DMS53 treated with DMSO at 0.1 percent for 48 hours (cell line): ENCODE measurements at regions not wholly inside any gene's neighbourhood (a gene's known extent, or its start where the extent isn't known, plus 50 kb on each side); places are given as distances from the start of the nearest gene placed in this dataset.

ENCODE experiments used
- DNase-seq: peaks from one replicate; lab custom pipeline; 2025; ENCODE audit not compliant: unreplicated experiment; lab: John Stamatoyannopoulos, UW

DNA sequence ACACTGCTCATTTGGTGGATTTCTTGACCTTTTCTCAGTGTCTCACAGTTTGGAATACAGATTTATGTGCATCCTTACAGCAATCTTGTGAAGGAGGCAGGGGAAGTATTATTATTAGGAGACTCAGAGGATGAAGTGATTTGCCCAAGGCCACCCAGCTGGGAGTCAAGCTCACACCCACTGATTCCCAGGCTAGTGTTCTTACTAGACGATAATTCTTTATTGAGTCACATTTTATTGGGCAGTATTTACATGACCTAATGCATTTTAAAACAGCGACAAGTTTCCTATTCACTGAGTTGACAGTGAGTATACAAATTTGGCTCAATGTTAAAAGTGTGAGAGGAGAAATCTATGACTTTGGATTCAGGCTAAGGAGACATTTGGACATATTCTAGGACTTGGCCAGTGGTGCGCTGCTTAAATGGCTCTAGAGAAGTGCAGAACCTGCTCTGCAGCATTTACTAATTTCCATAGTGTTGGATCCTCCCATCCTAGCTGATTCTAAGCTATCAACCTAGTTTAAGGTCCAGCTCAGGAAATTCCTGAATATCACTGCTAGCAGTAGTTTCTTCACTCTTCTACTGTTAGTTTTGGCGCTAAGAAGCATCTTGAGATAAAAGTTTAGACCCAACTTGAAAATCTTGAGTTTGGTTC is 199.3 kb downstream of the MTX2 start:
- DNase-seq, result no peak

DNA sequence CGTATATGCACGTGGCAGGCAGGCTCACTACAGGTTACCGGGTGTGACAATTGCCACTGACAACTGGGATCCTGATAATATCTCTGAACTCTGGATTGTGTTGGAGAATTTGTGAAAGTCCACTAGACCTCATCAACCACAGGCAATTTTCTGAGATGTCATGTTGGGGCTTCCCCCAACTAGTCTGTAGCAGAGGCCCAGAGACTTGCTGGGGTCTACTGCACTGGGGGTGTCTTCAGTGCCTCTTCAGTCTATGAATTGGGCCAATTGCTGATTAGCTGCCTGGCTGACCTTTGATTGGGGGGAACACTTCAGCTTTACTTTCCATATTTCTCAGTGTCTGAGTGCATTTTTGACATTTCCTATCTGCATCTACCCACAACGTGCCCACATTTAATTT is 201.5 kb downstream of the MTX2 start:
- DNase-seq, result no peak

DNA sequence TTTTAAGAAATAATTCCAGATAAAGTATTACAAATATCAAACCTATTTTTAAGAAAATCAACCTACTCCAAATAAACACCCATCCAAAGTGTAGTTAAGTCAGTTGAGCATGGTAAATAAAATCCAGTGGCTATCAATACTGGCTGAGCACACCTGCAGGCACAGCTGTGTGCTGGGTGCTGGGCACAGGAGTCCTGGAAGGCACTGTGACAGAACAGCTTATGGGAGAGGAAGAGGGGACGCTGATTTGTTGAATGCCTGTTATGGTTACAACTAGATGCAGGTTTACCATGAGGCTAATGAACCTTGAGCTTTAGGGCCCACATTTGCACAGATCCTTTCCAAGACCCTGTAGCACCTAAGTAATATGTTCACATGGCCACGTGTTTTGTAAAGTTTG is 202.7 kb downstream of the MTX2 start:
- DNase-seq, result no peak

DNA sequence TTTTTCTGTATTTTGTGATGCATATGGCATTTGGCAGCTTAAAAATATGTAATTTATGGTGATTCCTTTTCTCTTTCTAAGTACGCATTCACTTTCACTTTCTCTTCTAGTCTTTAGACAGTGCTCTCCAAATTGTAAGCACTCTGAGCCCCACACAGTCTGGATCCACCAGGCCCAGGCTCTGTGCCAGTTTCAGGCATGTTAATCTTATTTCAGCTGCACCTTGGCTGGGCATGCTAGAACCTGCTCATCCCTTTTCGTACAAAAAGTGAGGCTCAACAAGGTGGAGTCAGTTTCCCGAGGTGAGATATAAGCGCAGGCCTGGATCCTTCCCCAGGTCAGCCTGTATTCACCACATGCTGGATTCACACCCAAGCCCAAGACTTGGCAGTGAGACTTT is 203.9 kb downstream of the MTX2 start:
- peak; percentile 29 for DNase-seq

DNA sequence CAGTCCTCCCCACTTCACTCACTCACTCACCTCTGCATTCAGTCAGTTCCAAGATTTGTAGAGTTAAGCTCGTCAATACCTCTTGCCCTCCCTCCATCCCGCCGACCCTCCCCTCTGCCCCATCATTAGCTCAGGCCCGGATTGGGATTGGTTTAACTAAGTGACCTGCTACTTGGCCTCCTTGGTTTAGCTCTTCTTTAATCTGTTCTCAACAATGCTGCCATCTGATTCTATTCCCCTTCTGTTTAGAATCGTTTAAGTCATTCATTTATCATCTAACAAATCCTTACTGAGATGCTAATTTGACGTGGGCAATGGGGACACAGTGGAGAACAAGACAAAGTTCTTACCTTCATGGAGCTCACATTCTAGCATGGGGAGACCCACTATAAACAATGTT is 204.6 kb downstream of the MTX2 start:
- DNase-seq, result no peak

DNA sequence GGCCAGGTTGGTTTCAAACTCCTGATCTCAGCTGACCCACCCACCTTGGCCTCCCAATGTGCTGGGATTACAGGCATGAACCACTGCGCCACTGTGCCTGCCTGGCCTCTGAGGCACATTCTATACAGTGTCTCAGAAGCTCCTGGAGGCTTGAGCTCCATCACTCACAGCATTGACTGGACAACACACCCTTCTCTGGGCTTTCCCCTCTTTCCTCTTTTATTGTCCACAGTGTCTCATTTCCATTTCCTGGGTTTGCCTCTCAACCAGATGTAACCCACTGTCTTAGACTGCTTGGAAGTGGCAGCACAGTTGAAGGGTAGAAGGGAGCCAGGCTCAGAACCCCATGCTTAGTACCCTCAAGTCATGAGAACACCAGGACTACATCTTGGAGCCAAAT is 208.1 kb downstream of the MTX2 start:
- no peak for DNase-seq

DNA sequence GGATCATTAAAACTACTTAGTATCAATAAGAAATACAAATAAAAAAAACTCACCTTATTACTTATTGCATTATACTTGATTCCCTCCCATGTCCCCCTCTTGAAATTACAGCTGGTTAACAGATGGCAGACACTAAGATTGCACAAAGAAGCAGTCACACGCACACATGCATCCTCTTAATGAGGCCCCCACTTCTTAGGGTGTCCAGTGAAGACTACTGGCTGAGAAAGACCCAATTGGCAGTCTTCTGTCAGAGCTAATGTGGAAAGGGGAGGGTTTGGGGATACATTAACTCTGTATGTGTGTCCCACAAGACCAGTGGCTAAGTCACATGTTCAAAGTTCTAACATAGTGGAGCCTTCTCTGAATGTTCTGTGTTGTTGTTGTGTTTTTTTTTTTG is 210.7 kb downstream of the MTX2 start:
- no peak for DNase-seq

DNA sequence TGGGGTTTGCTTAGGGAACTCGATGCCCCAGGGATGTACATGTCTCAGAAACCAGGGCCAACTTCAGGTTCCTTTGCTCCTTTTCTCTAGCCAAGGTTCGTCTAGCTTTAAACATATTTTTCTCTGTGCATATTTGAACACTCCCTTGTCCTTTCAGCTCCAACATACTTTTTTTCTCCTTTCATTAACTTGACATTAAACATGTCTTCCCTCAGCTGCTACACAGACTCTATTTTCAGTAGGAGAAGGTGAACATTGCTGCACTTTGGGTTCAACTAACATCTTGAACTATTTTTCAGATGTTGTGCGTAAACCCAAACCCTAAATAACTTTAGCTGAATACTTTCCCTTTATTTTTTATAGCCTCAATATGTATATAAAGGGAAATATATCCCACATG is 212.9 kb downstream of the MTX2 start:
- DNase-seq, result no peak

DNA sequence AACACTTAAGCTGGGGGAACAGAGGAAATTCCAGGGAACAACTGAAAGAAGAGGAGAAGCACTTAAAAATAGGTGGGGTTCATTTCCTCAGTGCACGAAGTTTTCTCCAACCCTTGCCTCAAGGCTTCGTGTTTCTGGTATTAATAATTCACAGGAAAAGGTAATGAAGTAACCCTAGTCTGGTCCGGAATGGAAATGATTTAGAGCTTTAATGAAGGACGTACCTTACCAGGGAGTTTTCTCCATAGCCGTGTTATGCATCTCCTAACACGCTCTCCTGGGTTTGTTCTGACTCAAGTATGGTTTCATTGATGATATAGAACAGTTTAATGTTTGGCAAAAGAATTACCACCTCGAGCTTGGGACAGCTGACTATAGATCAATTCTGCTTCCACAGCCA is 214.2 kb downstream of the MTX2 start:
- no peak for DNase-seq

DNA sequence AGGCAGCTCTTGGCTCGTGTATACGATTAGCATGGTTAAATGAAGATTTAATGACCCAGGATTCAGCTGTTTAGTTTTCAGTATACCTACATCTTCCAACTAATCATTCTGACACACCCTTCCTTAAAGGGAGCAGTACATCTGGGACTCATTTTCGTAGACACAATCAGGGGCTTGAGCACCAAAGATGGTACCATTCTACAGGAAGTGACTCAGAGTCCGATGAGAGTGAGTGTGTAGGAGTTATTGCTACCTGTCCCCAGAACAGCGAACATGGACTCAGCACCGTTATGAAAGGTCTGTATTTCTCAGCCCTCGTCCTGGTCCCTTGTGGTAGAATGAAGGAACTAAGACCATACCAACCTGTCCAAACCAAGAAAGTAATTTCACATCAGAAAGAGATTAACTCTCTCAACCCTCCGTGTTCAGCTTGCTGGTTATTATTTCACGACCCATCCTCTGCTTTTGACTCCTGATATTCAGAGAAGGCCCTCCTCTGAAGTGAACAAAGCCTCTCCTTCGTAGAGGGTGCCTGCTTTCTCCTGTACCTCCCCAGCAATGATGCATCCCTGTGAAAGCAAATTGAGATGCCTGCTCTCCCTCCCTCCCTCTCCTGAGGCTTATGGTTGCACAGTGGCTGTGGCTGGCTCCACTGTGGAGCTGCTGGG is 214.8 kb downstream of the MTX2 start:
- DNase-seq, result no peak

DNA sequence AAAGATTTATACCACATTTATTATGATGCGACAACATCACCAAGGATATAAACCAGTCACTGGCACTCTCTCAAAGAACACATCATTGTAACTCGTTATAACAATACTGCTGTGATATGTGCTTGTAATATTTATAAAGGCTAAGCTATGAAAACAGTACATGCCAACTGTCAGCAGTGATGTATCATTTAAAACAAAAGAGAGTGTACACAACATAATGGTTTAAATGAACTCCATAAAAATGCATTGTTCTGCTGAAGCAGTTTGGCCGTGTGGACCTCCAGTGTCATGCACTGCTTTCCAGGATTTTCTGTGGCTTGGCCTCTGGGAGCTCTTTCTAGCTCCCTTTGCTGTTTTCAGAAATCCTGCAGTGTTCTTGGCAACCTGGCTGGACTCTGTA is 215.6 kb downstream of the MTX2 start:
- no peak for DNase-seq

DNA sequence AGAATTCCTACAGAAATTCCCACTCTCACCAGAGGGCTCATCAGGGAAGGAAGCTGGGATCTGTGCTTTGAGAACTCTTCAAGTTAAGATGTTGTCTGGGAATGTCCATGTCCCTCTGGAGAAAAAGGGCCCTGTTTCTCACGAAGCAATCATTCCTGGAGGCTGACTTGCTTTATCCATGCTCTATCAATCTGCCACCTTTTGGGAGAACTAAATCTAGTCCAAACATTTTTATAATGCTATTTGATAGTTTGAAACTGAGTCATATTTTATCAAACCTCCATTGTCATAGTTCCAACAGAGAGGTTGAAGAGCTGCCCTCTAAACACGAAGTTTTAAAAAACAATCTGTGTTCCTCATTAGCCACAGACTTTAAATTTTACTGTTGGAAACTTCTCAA is 219.2 kb downstream of the MTX2 start:
- DNase-seq, result no peak

DNA sequence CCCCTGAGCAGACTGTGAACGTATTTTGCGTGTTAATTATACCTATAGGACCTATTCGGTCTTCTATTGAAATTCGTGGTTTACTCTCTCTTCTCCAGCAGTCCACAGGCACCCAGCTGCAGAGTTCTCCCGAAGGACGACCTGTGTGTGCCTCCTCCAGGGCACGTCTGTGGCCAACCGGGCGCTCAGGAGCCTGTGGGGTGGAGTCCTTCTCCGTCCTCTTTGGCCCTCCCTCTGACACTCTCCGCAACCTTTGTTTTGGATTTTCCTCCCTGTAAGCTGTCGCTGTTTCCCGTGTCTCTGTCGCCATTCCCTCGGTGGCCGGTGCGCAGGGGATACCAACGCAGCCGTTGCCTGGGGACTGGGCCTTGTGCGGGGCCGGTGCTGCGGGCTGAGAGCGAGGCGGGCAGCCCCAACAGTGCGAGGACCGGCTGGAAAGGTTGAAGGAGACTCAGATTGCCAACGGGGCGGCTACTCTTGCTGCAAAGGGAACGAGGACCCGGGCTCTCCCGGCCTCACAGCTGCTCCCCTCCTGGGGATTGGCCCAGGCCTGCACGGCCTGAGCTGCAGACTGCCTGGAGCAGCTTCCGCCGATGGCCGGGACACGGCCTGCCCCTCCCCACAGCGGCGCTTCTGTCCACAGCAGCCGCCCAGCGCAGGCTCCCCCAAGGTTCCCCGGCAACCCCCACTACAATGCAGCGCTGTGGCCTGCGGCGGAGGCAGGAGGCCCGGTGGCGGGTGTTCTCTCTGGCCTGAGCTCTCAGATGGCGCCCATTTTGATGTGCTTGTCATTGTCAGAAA is 221.0 kb downstream of the MTX2 start:
- DNase-seq, result no peak

DNA sequence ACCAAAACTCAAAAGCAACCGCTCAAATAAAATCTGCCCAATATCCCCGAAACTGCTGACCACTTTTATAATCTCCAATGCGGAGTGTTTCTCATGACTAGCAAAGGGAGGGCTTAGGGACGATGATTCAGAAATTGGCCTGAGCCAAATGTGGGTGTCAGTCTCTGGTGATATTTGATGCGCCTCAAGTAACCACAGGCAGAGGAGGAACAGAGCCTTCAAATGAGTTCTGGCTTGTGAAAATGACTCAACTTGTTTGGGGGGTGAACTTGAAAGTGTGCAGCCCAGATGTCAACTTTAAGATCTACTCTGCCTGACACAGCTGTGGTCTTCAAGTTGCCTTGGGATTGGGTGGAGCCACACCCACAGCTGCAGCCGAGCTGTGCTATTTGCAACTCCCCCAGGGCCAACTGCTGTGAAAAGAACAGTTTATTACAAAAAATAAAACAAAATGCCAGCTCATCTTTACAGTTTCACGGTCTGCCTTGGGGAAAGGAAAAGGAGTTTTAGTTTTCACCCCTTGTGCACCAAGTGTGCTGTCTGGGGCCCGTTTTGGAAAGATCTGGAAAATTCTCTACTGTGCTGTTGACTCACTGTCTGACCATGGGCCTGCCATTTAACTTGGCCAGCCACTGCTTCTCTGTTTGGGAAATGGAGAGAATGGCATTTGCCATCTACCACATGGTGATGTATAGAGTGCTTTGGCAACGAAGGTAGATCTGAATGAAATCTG is 222.1 kb downstream of the MTX2 start:
- DNase-seq, result no peak

DNA sequence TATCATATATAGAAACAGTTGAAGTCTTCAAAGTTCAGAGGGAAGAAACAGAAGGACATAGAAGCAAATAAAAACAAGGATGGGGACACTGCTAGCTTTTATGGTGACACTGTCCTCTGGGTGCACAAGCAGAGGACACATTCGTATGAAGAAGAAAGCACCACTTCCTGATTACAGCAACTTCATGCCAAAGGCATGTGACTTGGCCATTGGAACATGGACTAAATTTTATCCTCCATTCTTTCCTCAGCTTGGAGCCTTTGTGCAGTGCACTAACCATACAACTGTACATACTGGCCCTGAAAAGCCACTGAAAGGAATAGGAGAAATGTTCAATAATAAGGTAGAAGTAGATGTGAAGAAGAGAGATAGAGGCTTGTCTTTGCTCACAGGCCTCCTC is 223.3 kb downstream of the MTX2 start:
- no peak for DNase-seq

DNA sequence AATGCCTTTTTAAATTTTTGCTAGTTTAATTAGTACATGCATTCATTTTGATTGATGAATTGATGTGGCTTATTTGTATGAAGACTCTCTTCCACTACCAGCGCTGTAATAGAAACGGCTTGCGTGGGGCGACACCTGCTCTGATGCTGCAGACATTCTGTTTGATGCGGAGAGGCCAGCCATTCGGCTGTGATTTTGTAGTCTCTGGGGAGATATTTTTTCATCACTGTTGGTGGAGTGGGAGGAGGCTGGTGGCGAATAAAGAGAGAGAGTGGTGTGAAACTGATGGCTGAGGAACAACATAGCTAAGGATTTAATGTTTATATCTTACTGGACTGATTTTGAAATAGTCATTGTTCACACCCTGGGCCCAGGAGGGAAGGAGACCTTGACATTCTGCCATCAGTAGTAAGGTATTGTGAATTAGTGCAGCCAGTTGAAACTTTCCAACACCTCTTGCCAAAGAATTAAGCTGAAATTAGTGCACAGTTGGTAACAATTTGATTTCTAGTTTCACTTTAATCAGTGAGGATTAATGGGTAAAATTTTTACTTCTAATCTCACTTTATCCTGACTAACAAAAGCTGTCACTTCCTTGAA is 224.1 kb downstream of the MTX2 start:
- no peak for DNase-seq

DNA sequence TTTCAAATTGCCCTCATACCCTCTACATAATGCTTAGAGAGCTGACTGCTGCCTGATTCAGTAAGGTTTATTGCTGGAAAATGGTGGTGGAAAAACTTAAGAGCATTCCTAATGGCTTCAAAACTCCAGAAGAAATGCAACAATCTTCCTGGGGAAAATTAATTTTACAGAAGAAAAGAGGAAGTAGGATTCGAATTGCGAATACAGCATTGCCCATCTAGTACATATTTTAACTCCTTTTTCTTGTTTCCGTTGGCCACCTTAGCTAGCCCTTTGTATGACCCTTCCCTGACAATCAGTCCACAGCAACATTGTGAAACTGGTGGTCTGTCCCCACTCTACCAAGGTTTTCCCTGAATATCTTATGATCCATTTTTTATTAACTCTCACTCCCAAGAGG is 224.7 kb downstream of the MTX2 start:
- no peak for DNase-seq

DNA sequence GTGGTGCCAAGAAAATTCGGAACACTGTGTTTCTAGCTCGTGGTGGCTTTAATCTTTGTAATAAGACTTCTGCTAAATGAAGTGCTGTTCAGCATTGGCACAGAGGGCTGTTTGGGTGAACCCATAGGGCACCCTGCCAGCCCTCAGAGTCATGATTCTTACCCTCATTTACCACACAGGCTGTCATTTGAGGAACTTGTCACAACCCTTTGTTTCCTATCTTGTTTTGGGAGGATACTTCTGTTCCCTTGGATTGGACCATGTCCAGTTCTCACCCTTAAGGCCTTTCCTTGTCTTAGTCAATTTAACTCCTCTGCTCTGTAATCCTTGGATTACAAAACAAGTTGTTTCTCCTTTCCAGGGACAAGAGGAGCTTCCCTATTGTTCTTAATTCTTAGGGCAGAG is 225.7 kb downstream of the MTX2 start:
- no peak for DNase-seq

DNA sequence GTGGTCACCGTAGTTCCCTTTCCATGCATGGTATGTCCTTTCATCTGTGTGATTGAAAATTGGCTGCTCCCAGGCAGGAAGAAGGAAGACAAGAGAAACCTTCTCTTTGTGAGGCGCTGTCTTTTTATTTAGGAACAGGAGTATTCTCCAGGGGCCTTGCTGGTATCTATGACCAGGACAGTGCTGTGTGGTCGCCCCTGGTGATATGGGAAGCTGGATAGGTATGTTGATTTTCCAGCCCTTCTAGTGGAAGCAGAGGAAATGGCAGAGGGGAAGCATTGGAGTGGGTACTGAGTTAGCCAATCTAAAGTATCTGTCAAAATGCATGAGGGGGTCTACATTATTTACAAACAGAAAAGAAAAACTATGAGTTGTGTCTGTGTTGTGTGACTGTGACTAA is 226.6 kb downstream of the MTX2 start:
- no peak for DNase-seq

DNA sequence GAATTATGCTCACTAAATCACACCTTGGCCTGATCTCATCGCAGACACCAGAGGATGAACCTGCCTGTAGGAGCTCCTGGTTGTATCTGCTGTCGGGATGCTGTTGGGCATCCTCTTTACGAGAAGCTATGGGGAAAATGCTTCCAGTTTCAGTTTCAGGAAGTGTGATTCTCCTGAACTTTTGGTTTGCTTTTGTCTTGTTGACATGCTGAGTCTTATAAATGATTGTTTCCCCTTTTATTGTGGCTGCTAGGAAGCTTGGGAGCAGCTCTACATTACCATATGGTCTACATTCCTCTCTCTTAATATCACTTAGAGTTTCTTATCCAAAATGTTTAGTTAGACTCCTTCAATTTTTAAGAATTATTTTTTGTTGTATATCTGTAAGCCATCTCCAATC is 227.5 kb downstream of the MTX2 start:
- DNase-seq, result no peak

DNA sequence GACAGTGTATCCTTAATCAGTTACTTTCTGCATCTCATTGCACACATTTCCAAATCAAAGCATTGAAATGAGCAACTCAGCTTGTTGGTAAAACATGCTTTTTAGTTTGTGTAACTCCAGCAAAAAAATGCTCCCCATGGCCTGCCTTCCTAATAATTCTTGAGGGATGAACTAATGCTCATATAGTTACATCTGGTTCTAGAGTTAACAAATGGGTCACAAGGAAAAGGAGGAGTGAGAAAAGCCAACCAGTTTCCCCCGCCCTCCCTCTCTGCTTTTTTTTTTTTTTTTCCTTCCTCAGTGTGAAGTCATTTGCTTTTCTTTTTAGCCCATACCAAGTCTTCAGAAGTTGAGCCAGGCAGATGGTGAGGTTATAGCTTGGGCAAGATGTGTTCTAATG is 231.7 kb downstream of the MTX2 start:
- DNase-seq, result no peak
